MM.1S (cell line): ENCODE measurements at regions not wholly inside any gene's neighbourhood (a gene's known extent, or its start where the extent isn't known, plus 50 kb on each side); places are given as distances from the start of the nearest gene placed in this dataset.
"Not testable (repeated sequence)": the region's sequence is repeated elsewhere in the genome, so short reads cannot be mapped to it uniquely, and the experiment has no call there.

Source experiments
- DNase-seq: peaks from one replicate; pipeline ENCODE4 v3.0.0-alpha.2; 2015
- H2AFZ ChIP-seq: fragments of 300-600 bp; sonication (generic); 2 replicates; pipeline ENCODE4 v1.6.0; 2016; ENCODE audit warnings: antibody characterized with exemption, low read length
- H3F3A ChIP-seq: fragments of 300-600 bp; sonication (generic); 2 replicates; pipeline ENCODE4 v1.6.1; 2016; ENCODE audit warnings: mild to moderate bottlenecking, antibody characterized with exemption, low read length, moderate library complexity, mixed read lengths; ENCODE audit not compliant: insufficient read depth
- H3K27ac ChIP-seq: fragments of 300-600 bp; sonication (generic); 2 replicates; pipeline ENCODE4 v1.5.1; 2016; ENCODE audit warnings: mild to moderate bottlenecking, low read length
- H3K27me3 ChIP-seq: fragments of 300-600 bp; sonication (generic); replicated peaks from 2 replicates; pipeline ENCODE4 v1.6.0; 2016; ENCODE audit warnings: low read length; ENCODE audit not compliant: insufficient read depth
- H3K36me3 ChIP-seq: fragments of 300-600 bp; sonication (generic); replicated peaks from 2 replicates; pipeline ENCODE4 v1.6.1; 2016; ENCODE audit warnings: mild to moderate bottlenecking, low read length, mixed read lengths; ENCODE audit not compliant: insufficient read depth
- H3K4me1 ChIP-seq: fragments of 300-600 bp; sonication (generic); 2 replicates; pipeline ENCODE4 v1.6.1; 2016; ENCODE audit warnings: low read length, mixed read lengths
- H3K4me2 ChIP-seq: fragments of 300-600 bp; sonication (generic); 2 replicates; pipeline ENCODE4 v1.6.0; 2016; ENCODE audit warnings: low read depth, low read length
- H3K4me3 ChIP-seq: fragments of 300-600 bp; sonication (generic); 2 replicates; pipeline ENCODE4 v1.5.1; 2016; ENCODE audit warnings: low read length, mixed read lengths
- H3K79me2 ChIP-seq: fragments of 300-600 bp; sonication (generic); 2 replicates; pipeline ENCODE4 v1.6.1; 2016; ENCODE audit warnings: mixed run types, low read length, mixed read lengths
- H3K9ac ChIP-seq: fragments of 300-600 bp; sonication (generic); 2 replicates; pipeline ENCODE4 v1.6.1; 2016; ENCODE audit warnings: low read length, mixed read lengths
- H3K9me2 ChIP-seq: fragments of 300-600 bp; sonication (generic); replicated peaks from 2 replicates; pipeline ENCODE4 v1.6.1; 2016; ENCODE audit warnings: mild to moderate bottlenecking, low read length, mixed read lengths; ENCODE audit not compliant: insufficient read depth
- H3K9me3 ChIP-seq: fragments of 300-600 bp; sonication (generic); replicated peaks from 2 replicates; pipeline ENCODE4 v1.6.1; 2016; ENCODE audit warnings: mild to moderate bottlenecking, low read length, mixed read lengths; ENCODE audit not compliant: insufficient read depth
- H4K20me1 ChIP-seq: fragments of 300-600 bp; sonication (generic); 2 replicates; pipeline ENCODE4 v1.6.1; 2016; ENCODE audit warnings: mild to moderate bottlenecking, low read length, moderate library complexity, mixed read lengths; ENCODE audit not compliant: insufficient read depth
- EZH2 ChIP-seq: fragments of 300-600 bp; sonication (generic); optimal IDR thresholded peaks from 2 replicates; pipeline ENCODE3; 2017; ENCODE audit warnings: low read depth, mild to moderate bottlenecking, antibody characterized with exemption, low read length, mixed read lengths
- EZH2phosphoT487 ChIP-seq: fragments of 300-600 bp; sonication (generic); IDR thresholded peaks from 2 replicates; pipeline ENCODE4 v1.6.1; 2018; ENCODE audit warnings: antibody characterized with exemption, low read length
- TF ChIP-seq, protein P1 (sequence below): fragments of 300-600 bp; sonication (generic); IDR thresholded peaks from 2 replicates; pipeline ENCODE4 v1.5.1; 2016; ENCODE audit warnings: antibody characterized with exemption, low read length, mixed read lengths

DNA sequence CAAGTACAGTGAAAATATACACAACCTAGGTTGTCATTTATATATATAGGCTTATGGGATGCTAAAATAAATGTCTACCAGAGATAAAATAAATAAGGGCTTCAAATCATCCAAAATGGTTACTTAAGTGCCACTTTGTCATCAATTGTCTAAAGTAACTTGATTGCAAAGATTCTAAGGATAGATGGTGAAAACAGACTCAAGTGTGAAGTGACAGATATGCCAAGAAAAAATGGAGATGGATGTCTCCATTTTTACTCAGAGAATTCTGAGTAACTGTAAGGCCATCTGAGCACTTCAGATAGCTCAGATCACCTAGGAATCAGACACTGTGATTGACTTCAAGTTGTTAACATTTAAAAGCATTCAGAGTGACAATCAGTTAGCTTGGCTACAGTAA is 824.3 kb downstream of the PRELID2 start:
- H2AFZ ChIP-seq, result no peak overlapping the region
- no peaks in the 10 kb centered on the region for H3K36me3 ChIP-seq
- no peak overlapping the region for H3K9ac ChIP-seq
- H3K79me2 ChIP-seq, result no peaks in the 10 kb centered on the region
- no peaks in the 10 kb centered on the region for H3K9me2 ChIP-seq
- H3K4me1 ChIP-seq, result no peaks in the 10 kb centered on the region
- H3K4me3 ChIP-seq, result no peak overlapping the region
- no peaks in the 10 kb centered on the region for H4K20me1 ChIP-seq
- no peak overlapping the region for H3K27ac ChIP-seq
- H3K4me2 ChIP-seq, result no peak overlapping the region
- no peaks in the 10 kb centered on the region for H3K9me3 ChIP-seq
- no peaks in the 10 kb centered on the region for H3F3A ChIP-seq
- TF ChIP-seq, protein P1, sequence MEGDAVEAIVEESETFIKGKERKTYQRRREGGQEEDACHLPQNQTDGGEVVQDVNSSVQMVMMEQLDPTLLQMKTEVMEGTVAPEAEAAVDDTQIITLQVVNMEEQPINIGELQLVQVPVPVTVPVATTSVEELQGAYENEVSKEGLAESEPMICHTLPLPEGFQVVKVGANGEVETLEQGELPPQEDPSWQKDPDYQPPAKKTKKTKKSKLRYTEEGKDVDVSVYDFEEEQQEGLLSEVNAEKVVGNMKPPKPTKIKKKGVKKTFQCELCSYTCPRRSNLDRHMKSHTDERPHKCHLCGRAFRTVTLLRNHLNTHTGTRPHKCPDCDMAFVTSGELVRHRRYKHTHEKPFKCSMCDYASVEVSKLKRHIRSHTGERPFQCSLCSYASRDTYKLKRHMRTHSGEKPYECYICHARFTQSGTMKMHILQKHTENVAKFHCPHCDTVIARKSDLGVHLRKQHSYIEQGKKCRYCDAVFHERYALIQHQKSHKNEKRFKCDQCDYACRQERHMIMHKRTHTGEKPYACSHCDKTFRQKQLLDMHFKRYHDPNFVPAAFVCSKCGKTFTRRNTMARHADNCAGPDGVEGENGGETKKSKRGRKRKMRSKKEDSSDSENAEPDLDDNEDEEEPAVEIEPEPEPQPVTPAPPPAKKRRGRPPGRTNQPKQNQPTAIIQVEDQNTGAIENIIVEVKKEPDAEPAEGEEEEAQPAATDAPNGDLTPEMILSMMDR, result no peak
- no peak for TF ChIP-seq EZH2
- no peak for TF ChIP-seq EZH2phosphoT487
- no peak for DNase-seq
- H3K27me3 ChIP-seq, result no peaks in the 10 kb centered on the region

DNA sequence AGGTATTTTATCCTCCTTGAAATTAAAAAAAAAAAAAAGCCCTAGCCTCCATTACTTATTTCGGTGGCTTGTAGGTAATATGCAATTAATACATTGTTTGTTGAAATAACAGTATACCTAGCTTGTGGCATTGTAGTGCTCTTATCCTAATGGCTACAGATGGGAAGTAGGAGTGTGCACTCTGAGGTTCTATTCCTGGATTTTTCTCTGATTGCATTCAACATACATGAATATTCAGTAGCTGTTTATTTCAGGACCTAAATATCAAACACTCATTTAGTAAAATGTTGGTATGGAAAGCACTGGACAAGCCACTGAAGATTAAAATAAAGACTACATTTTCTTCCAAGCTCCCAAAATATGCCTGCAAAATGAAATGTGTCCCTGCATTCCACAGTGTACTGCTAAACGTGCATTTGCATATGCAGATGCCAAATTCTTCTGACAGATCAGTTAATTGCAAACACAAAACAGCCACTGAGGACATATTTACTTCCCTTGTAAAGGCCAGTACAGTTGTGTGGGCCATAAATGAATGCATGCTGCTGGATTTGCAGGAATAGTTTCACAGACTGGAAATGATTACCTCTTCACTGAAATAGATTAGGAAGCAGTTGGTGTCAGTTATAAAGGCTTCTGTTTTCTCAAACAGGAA is 826.1 kb downstream of the PRELID2 start:
- Histone ChIP-seq H3K4me3 (no peak overlapping the region), H3K27ac (no peak overlapping the region), H4K20me1 (no peaks in the 10 kb centered on the region), H3K4me2 (no peak overlapping the region), H3K79me2 (no peaks in the 10 kb centered on the region), H3K36me3 (no peaks in the 10 kb centered on the region), H3K9me3 (no peaks in the 10 kb centered on the region), H3K4me1 (no peaks in the 10 kb centered on the region), H3F3A (no peaks in the 10 kb centered on the region), H3K27me3 (no peaks in the 10 kb centered on the region), H3K9ac (no peak overlapping the region), H2AFZ (no peak overlapping the region), H3K9me2 (no peaks in the 10 kb centered on the region)
- no peak for TF ChIP-seq EZH2
- TF ChIP-seq, protein P1, result no peak
- TF ChIP-seq EZH2phosphoT487, result no peak
- no peak for DNase-seq

DNA sequence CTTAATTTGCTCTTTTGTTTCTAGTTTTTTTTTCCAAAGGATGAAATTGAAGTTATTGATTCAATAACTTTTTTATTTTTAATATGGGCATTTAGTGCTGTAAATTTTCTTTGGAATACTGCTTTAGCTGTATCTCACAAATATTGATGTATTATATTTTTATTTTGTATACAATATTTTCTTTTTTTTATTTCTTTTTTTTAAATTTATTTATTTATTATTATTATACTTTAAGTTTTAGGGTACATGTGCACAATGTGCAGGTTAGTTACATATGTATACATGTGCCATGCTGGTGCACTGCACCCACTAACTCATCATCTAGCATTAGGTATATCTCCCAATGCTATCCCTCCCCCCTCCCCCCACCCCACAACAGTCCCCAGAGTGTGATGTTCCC is 823.7 kb downstream of the KCTD16 start:
- H3F3A ChIP-seq, H3K4me3 ChIP-seq, H3K4me2 ChIP-seq, H3K9me2 ChIP-seq, H4K20me1 ChIP-seq, H3K9ac ChIP-seq, H2AFZ ChIP-seq, H3K79me2 ChIP-seq, H3K4me1 ChIP-seq, DNase-seq, H3K9me3 ChIP-seq, H3K27ac ChIP-seq, H3K27me3 ChIP-seq, H3K36me3 ChIP-seq: not testable (repeated sequence)

DNA sequence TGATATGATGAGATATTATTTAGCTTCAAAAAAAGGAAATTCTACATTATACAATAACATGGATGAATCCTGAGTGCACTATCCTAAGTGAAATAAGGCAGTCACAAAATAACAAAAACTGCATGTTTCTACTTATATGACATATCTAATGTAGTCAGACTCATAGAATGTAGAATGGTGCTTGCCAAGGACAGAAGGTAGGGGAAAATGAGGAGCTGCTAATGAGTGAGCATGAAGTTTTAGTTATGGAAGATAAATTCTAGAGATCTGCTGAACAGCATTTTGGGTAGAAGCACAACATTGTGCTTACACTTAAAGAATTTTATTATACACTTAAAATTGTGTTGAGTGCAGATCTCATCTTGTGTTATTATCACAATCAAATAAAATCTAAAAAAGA is 812.4 kb downstream of the KCTD16 start:
- no peaks in the 10 kb centered on the region for H3K79me2 ChIP-seq
- H3K9me2 ChIP-seq, result no peaks in the 10 kb centered on the region; the same call in 1 of the 2 replicates
- TF ChIP-seq, protein P1, result no peak
- no peak for TF ChIP-seq EZH2
- TF ChIP-seq EZH2phosphoT487, result no peak
- H3K9ac ChIP-seq, result no peak overlapping the region
- no peaks in the 10 kb centered on the region for H3K9me3 ChIP-seq
- no peaks in the 10 kb centered on the region for H3F3A ChIP-seq
- no peak overlapping the region for H3K4me2 ChIP-seq
- H3K36me3 ChIP-seq, result no peaks in the 10 kb centered on the region
- no peak overlapping the region for H3K27ac ChIP-seq
- H4K20me1 ChIP-seq, result no peaks in the 10 kb centered on the region
- no peak overlapping the region for H2AFZ ChIP-seq
- no peak for DNase-seq
- no peaks in the 10 kb centered on the region for H3K4me1 ChIP-seq
- no peaks in the 10 kb centered on the region for H3K27me3 ChIP-seq
- H3K4me3 ChIP-seq, result no peak overlapping the region
